ENCODE measurements at regions not wholly inside any gene's neighbourhood (a gene's known extent, or its start where the extent isn't known, plus 50 kb on each side); places are given as distances from the start of the nearest gene placed in this dataset.

GRCh38 chr10:78147202-78147601, 113.5 kb downstream of the RPS24 start:
- Histone ChIP-seq H3K4me3 (no peak overlapping the region), H3K27me3 (ENCODE audit: insufficient read depth in 3 of 3, low read length in 2 of 3) (peaks cover 0 to 5% (median 0%) of the 10 kb centered on the region in 3 donors), H3K9me3 (no peaks in the 10 kb centered on the region), H3K4me1 (no peaks in the 10 kb centered on the region), H3K36me3 (ENCODE audit: insufficient read depth in 1 of 2, low read depth in 1 of 2) (no peaks in the 10 kb centered on the region), H3K27ac (no peak overlapping the region)
- no peak for DNase-seq
- ATAC-seq: no peak
- intact Hi-C loops (cut with DNase I): no loop called here
- TF ChIP-seq CTCF (IDR thresholded peaks at IDR 0.05): no peak

DNA sequence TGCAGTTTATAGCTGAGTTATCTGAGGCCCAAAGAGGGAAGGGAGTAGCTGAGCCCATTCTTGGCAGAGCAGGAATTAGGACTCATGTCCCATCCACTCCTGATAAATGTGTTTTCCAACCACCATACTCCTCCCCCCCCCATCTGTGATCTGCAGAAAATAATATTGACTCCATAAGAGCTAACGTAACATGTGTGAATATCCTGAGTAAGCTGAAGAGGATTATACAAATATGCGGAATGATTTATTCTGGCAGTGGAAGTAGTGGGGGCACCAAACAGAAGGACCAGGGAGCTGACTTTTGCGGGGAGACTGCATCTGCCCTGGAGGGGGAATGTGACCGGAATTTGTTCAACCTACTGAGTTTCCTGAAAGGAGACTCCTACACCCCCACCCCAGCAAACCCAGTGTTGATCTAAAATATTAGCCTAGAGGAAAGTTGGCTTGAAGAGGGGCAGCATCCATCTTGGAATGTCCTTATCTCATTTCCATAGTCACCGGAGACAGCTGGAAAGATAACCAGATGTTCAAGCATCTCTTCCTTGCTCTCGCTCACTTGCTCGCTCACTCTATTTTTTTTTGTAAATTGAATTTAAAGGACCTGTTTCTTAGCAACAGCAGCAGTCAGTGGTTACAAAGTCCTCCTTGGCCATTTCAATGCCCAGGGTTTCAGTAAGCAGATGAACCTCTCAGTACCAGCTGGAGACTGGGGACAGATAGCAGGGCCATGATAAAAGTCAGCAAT, 114.7 kb downstream of the RPS24 start:
- no peaks in the 10 kb centered on the region for H3K9me3 ChIP-seq
- no peak for ATAC-seq
- no peak for TF ChIP-seq CTCF (IDR thresholded peaks at IDR 0.05)

DNA sequence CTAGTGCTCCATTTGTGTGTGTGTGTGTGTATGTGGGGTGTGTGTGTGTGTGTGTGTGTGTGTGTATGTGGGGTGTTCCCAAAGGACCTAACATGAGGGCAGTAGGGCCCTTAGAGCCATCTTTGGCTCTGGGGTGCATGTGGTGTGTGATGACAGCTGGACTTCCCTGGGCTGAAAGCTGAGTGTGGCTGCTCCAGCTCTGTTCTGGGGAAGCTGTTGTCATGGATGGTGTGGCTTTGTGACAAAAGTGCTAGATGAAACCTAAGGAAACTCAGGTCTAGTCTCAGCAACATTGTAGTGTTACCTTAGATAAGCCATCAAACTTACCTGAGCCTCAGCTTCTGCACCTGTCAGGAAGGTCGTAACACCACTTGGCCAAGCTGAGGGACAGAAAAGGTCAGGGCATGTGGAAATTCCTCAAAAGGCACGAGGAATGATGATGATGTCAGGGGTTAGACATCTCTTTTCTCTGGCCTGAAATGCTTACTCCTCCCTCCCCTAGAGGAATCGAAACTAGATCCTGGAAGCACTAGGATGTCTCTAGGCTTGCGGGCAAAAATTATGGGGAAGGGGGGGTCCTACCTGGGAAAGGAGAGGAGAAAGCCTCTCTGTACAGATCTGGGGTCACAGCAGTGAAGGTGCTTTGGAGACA, 115.4 kb downstream of the RPS24 start:
- no peak for TF ChIP-seq CTCF (IDR thresholded peaks at IDR 0.05)
- H3K4me1 ChIP-seq: no peaks in the 10 kb centered on the region
- peaks cover 0 to 3% (median 0%) of the 10 kb centered on the region in 3 donors for H3K27me3 ChIP-seq (ENCODE audit: insufficient read depth in 3 of 3, low read length in 2 of 3)
- no peak for ATAC-seq
- no peak for DNase-seq
- no peak overlapping the region for H3K27ac ChIP-seq
- 27 to 48% (median 35%) methylated on average over 4 of the region's 4 CpGs for WGBS, 3 donors
- H3K9me3 ChIP-seq: no peaks in the 10 kb centered on the region
- intact Hi-C loops (cut with DNase I): no loop called here
- no peaks in the 10 kb centered on the region for H3K36me3 ChIP-seq (ENCODE audit: insufficient read depth in 1 of 2, low read depth in 1 of 2)
- no peak overlapping the region for H3K4me3 ChIP-seq

More for the DNA sequence above, 114.7 kb downstream of the RPS24 start:
- WGBS, 3 donors: 83 to 88% (median 88%) methylated on average over 7 of the region's 7 CpGs
- no peak overlapping the region for H3K27ac ChIP-seq
- peaks cover 0 to 3% (median 0%) of the 10 kb centered on the region in 3 donors for H3K27me3 ChIP-seq (ENCODE audit: insufficient read depth in 3 of 3, low read length in 2 of 3)
- intact Hi-C loops (cut with DNase I): no loop called here
- no peaks in the 10 kb centered on the region for H3K4me1 ChIP-seq
- H3K36me3 ChIP-seq (ENCODE audit: insufficient read depth in 1 of 2, low read depth in 1 of 2): no peaks in the 10 kb centered on the region
- DNase-seq: no peak
- no peak overlapping the region for H3K4me3 ChIP-seq

DNA sequence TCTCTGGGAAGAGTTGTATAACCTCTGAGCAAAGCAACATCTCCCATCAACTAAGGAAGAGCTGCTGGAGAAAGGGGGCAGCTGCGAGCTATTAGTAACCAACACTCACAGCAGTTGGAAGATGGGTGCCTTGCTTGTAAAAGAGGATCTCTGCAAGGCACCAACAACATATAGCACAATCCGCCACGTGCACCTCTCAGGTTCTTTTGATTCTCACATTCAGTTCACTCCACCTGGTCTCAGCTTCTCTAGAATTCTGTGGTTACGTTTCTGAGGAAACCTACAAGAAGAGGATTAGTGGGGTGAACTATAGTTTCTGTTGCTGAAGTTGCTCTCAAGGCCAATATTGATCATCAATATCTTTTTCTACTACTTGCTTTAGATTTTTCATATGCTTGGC, 117.1 kb downstream of the RPS24 start:
- no peak for DNase-seq
- WGBS, 3 donors: 88 to 96% (median 91%) methylated on average over 4 of the region's 4 CpGs

More for the DNA sequence above, 117.1 kb downstream of the RPS24 start:
- H3K27me3 ChIP-seq (ENCODE audit: insufficient read depth in 3 of 3, low read length in 2 of 3): no peaks in the 10 kb centered on the region
- no peak for ATAC-seq
- no peaks in the 10 kb centered on the region for H3K9me3 ChIP-seq
- H3K36me3 ChIP-seq (ENCODE audit: insufficient read depth in 1 of 2, low read depth in 1 of 2): no peaks in the 10 kb centered on the region
- no peaks in the 10 kb centered on the region for H3K4me1 ChIP-seq
- intact Hi-C loops (cut with DNase I): no loop called here
- H3K27ac ChIP-seq: no peak overlapping the region
- no peak for TF ChIP-seq CTCF (IDR thresholded peaks at IDR 0.05)
- no peak overlapping the region for H3K4me3 ChIP-seq
